ENCODE measurements at regions not wholly inside any gene's neighbourhood (a gene's known extent, or its start where the extent isn't known, plus 50 kb on each side); places are given as distances from the start of the nearest gene placed in this dataset.

GRCh38 chr15:101590785-101591184, 61.4 kb downstream of the TM2D3 start:
- TF ChIP-seq, protein P1, sequence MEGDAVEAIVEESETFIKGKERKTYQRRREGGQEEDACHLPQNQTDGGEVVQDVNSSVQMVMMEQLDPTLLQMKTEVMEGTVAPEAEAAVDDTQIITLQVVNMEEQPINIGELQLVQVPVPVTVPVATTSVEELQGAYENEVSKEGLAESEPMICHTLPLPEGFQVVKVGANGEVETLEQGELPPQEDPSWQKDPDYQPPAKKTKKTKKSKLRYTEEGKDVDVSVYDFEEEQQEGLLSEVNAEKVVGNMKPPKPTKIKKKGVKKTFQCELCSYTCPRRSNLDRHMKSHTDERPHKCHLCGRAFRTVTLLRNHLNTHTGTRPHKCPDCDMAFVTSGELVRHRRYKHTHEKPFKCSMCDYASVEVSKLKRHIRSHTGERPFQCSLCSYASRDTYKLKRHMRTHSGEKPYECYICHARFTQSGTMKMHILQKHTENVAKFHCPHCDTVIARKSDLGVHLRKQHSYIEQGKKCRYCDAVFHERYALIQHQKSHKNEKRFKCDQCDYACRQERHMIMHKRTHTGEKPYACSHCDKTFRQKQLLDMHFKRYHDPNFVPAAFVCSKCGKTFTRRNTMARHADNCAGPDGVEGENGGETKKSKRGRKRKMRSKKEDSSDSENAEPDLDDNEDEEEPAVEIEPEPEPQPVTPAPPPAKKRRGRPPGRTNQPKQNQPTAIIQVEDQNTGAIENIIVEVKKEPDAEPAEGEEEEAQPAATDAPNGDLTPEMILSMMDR (IDR thresholded peaks at IDR 0.05), result no peak
- TF ChIP-seq EP300 (IDR thresholded peaks at IDR 0.05), result no peak
- TF ChIP-seq POLR2A (IDR thresholded peaks at IDR 0.05), result no peak
- no peak for DNase-seq (ENCODE audit: low spot score in 2 of 2)
- H3K4me1 ChIP-seq, result no peaks in the 10 kb centered on the region
- no peaks in the 10 kb centered on the region for H3K36me3 ChIP-seq
- no peaks in the 10 kb centered on the region for H3K27me3 ChIP-seq
- H3K4me3 ChIP-seq, result no peak overlapping the region
- no peak overlapping the region for H3K27ac ChIP-seq
- peaks cover 0 to 20% (median 0%) of the 10 kb centered on the region in 4 donors for H3K9me3 ChIP-seq
- WGBS, 2 donors, result 76 to 80% methylated on average over 3 of the region's 3 CpGs

DNA sequence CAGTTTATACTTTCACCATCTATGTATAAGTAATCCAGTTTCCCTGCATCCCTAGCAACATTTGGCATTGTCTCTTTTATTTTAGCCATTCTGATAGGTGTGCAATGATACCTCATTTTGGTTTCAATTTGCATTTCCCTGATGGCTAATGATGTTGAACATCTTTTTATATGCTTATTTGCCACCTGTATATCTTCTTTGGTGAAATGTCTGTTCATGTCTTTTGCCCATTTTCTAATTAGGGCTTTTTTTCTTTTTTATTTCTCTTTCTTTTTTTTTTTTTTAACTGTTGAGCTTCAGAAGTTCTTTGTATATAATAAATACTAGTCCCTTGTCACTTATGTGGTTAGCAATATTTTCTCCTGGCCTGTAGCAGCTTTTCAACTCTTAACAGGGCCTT, 68.9 kb downstream of the TM2D3 start:
- no peaks in the 10 kb centered on the region for H3K36me3 ChIP-seq
- TF ChIP-seq, protein P1 (IDR thresholded peaks at IDR 0.05), result no peak
- TF ChIP-seq EP300 (IDR thresholded peaks at IDR 0.05) (no peak), POLR2A (IDR thresholded peaks at IDR 0.05) (no peak)

DNA sequence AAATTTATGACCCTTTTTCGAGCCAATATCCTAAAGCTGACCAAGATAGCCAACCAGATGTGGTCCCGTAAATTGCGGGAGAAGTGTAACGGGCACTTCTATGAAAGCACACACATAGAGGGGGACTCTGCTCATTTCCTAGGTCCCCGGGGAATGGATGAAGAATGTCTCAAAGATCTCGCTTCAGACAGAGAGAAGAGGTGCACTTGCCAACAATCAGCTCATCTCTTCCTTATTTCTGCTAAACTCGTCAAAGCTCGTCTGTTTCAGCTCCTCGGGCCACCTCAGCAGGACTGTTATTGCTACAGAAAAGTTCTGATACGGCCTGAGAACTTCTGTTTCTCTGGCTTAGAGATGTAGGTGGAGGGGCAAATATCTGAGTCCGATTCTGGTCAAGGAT, 71.8 kb downstream of the TM2D3 start:
- Histone ChIP-seq H3K27ac (no peak overlapping the region), H3K4me3 (no peak overlapping the region), H3K36me3 (no peaks in the 10 kb centered on the region), H3K27me3 (no peaks in the 10 kb centered on the region), H3K4me1 (no peaks in the 10 kb centered on the region), H3K9me3 (peaks cover 0 to 18% (median 0%) of the 10 kb centered on the region in 4 donors)
- WGBS, 2 donors, result 70 to 72% methylated on average over 11 of the region's 11 CpGs
- TF ChIP-seq POLR2A (IDR thresholded peaks at IDR 0.05) (no peak), EP300 (IDR thresholded peaks at IDR 0.05) (no peak)
- TF ChIP-seq, protein P1 (IDR thresholded peaks at IDR 0.05), result no peak
- DNase-seq (ENCODE audit: low spot score in 2 of 2), result no peak

More for the DNA sequence above, 68.9 kb downstream of the TM2D3 start:
- DNase-seq (ENCODE audit: low spot score in 2 of 2), result no peak
- Histone ChIP-seq H3K4me1 (no peaks in the 10 kb centered on the region), H3K27ac (no peak overlapping the region), H3K9me3 (peaks cover 0 to 17% (median 0%) of the 10 kb centered on the region in 4 donors), H3K27me3 (no peaks in the 10 kb centered on the region), H3K4me3 (no peak overlapping the region)

DNA sequence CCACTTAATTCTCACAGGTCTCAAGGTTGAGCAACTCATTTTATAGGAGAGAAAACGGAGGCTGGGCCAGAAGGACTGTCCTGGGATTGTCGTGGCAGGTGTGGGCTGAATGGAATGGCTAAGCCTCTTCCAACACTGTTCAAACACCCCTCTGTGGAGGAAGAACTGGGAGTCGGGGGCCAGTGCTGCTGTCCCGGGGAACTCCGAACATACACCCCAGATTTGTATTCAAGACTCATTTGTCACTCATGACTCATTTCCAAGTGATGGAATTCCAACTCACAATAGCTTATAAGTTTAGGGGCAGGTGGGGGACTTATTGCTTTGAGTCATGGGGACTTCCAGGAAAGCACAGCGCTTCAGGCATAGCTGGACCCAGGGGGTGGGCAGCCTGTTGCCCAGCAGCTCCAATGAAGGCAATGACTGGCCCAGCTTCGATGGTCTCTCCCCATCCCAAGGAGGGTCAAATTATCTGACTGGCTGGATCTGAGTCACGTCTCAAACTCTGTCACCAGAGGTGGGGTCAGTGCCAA, 72.5 kb downstream of the TM2D3 start:
- 61 to 62% methylated on average over 8 of the region's 8 CpGs for WGBS, 2 donors
- Histone ChIP-seq H3K27me3 (no peaks in the 10 kb centered on the region), H3K4me1 (no peaks in the 10 kb centered on the region), H3K36me3 (no peaks in the 10 kb centered on the region), H3K27ac (no peak overlapping the region), H3K9me3 (peaks cover 0 to 18% (median 0%) of the 10 kb centered on the region in 4 donors), H3K4me3 (no peak overlapping the region)
- DNase-seq (ENCODE audit: low spot score in 2 of 2), result no peak
- TF ChIP-seq POLR2A (IDR thresholded peaks at IDR 0.05) (no peak), EP300 (IDR thresholded peaks at IDR 0.05) (no peak)
- TF ChIP-seq, protein P1 (IDR thresholded peaks at IDR 0.05), result no peak

DNA sequence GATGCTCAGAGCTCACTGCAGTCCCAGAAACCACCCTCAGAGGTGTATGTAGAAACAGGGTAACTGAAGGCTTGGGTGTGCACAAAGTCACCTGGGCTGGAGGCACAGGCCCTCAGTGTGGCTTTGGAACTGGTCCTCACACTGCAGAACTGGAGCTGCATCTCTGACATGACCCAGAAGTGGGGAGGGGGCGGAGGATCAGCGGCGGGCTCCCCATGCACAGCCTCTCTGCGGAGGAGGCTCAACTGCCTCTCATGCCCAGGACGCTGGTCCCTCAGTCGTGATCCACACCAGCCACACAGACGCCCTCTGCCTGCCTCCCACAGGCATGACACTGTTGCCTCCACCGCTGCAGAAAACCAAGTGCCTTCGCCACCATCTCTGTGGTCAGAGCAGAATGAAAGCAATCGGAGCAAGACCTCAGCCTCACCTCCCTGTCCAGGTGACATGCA, 73.7 kb downstream of the TM2D3 start:
- Histone ChIP-seq H3K9me3 (peaks cover 0 to 12% (median 0%) of the 10 kb centered on the region in 4 donors), H3K36me3 (no peaks in the 10 kb centered on the region), H3K27me3 (no peaks in the 10 kb centered on the region), H3K27ac (no peak overlapping the region), H3K4me3 (no peak overlapping the region), H3K4me1 (no peaks in the 10 kb centered on the region)
- DNase-seq (ENCODE audit: low spot score in 2 of 2), result no peak
- 37 to 51% methylated on average over 8 to 10 of the region's 10 CpGs for WGBS, 2 donors
- TF ChIP-seq EP300 (IDR thresholded peaks at IDR 0.05), result no peak
- TF ChIP-seq, protein P1 (IDR thresholded peaks at IDR 0.05), result peak in 1 of 5 experiments; percentile 22

All from tibial nerve (tissue), 4 donors.